Brain microvascular endothelial cell (primary cell): ENCODE measurements at regions not wholly inside any gene's neighbourhood (a gene's known extent, or its start where the extent isn't known, plus 50 kb on each side); places are given as distances from the start of the nearest gene placed in this dataset.
"Not testable (repeated sequence)": the region's sequence is repeated elsewhere in the genome, so short reads cannot be mapped to it uniquely, and the experiment has no call there.

ENCODE experiments used
- DNase-seq: peaks from one replicate; pipeline ENCODE4 v3.0.0-alpha.2; 2020
- H3K27ac ChIP-seq: fragments of 250-450 bp; sonication (Bioruptor Pico); 2 replicates; pipeline ENCODE4 v1.5.1; 2020; ENCODE audit warnings: mild to moderate bottlenecking, moderate library complexity
- H3K27me3 ChIP-seq: fragments of 250-450 bp; sonication (Bioruptor Pico); replicated peaks from 2 replicates; pipeline ENCODE4 v1.5.1; 2020; ENCODE audit warnings: mild to moderate bottlenecking
- H3K36me3 ChIP-seq: fragments of 250-450 bp; sonication (Bioruptor Pico); replicated peaks from 2 replicates; pipeline ENCODE4 v1.5.1; 2020; ENCODE audit warnings: mild to moderate bottlenecking
- H3K4me3 ChIP-seq: 2 replicates; pipeline ENCODE4 v1.5.1; 2011; ENCODE audit warnings: low read depth, mild to moderate bottlenecking, control low read depth, low read length, moderate library complexity
- CTCF ChIP-seq: IDR thresholded peaks from 2 replicates; pipeline ENCODE4 v1.5.1; 2011; ENCODE audit warnings: low read depth, mild to moderate bottlenecking, moderate library complexity, low read length, control low read depth, inconsistent platforms; ENCODE audit errors: missing control alignments
- in situ Hi-C: cut with HindIII; loops from 2 replicates; pipeline ENCODE4 v1.10.0; 2017; ENCODE audit warnings: low sequenced_read_pairs, low pct_ligation_motif_present

DNA sequence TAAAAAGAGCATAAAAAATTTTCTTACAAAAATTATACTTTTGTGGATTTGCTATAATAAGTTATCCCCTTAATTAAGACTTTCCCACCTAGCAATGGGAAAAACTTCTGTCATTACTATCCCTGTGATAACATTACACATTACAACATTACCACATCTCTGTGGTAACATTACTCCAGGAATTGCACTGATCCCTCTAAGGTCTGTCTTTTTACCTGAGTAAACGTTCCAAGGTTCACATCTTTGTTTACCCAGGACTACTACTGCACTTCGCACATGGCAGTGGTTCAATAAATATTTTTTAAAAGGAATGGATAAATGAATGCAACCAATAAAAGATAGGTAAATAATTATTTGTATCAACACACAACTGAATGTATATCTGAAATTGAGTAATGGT lies 92.4 kb upstream of the NOX4 start:
- no peak overlapping the region for H3K4me3 ChIP-seq
- no peaks in the 10 kb centered on the region for H3K36me3 ChIP-seq
- no peak overlapping the region for H3K27ac ChIP-seq
- no peak for DNase-seq
- in situ Hi-C loops, result no loop called here
- no peaks in the 10 kb centered on the region for H3K27me3 ChIP-seq
- TF ChIP-seq CTCF, result no peak

DNA sequence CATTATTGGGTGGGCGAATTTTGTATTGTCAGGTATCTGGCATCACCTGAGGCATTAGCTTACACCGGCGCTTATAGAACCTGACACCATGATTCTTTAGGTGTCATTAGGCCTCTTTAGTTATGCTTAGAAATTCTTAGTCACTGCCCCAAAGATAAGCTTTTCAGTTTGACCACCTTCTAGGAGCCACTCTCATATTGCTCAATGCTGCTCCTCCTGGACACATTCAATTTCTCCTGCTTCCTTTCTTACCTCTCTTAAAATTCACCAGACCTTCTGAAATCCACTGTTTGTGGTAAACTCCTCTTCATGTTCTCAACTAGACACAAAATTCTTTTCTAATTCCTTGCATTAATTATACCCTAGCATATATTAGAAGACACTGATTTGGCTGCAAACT lies 93.9 kb upstream of the NOX4 start:
- H3K4me3 ChIP-seq, H3K36me3 ChIP-seq, H3K27ac ChIP-seq, in situ Hi-C loops, DNase-seq, H3K27me3 ChIP-seq: not testable (repeated sequence)

DNA sequence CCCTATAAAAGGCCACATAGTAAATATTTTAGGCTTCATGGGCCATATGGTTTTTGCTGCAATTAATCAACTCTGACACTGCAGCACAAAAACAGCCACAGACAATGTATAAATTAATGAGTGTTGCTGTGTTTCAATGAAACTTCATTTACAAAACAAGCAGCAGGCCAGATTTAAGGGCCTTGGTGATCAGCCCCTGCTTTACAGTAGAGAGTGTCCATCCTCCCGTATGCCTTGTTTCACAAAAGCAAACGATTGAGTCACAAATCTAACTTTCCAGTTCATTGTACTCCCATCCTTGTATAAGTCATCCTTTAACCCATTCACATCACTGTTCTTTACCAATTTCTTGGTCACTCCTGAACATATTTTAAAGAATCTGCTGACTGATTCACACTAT lies 94.3 kb upstream of the NOX4 start:
- H3K36me3 ChIP-seq, DNase-seq, H3K4me3 ChIP-seq, H3K27me3 ChIP-seq, in situ Hi-C loops, H3K27ac ChIP-seq: not testable (repeated sequence)

GRCh38 chr11:89589413-89589812 lies 98.2 kb upstream of the NOX4 start:
- H3K27me3 ChIP-seq, H3K4me3 ChIP-seq, DNase-seq, H3K36me3 ChIP-seq, H3K27ac ChIP-seq, in situ Hi-C loops: not testable (repeated sequence)

DNA sequence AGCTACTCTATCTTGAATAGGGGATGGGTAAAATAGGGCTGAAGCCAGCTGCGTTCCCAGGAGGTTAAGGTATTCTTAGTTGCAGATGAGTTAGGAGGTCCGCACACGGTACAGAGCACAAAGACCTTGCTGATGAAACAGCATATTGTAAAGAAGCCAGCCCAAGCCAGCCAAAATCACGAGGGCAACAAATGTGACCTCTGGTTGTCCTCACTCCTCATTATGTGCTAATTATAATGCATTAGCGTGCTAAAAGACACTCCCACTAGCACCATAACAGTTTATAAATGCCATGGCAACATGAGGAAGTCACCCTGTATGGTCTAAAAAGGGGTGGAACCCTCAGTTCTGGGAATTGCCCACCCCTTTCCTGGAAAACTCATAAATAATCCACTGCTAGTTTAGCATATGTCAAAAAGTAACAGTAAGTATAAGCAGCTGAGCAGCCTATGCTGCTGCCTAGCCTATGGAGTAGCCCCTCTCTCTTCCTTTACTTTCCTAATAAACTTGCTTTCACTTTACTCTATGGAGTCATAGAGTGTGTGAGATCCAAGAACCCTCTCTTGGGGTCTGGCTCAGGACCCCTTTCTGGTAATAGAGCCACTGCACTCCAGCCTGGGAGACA lies 98.9 kb upstream of the NOX4 start:
- DNase-seq, in situ Hi-C loops, H3K4me3 ChIP-seq, H3K27me3 ChIP-seq, H3K36me3 ChIP-seq, H3K27ac ChIP-seq: not testable (repeated sequence)

GRCh38 chr11:89601263-89601662 lies 108.8 kb upstream of the TRIM77 start:
- peak overlapping the region; percentile 36 for H3K27ac ChIP-seq
- in situ Hi-C loops, H3K36me3 ChIP-seq, H3K4me3 ChIP-seq, H3K27me3 ChIP-seq: not testable (repeated sequence)
- DNase-seq, result peak; percentile 60

DNA sequence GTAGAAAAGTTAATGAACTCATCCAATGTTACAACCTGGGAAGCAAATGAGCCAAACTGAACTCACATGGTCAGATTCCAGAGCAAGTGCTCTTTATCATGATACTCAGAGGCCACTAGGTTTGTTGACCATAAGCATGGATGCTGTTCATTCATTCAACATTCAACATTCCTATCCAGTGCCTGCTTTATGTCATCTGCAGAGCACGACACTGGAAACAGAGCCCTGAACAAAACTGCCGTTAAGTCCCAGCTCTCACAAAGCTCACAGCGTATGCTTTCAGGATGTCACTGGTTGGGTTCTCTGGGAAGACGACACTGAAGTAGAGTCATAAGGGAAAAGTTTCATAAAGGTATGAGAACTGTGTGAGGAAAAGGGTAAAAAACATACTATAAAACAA lies 105.8 kb upstream of the TRIM77 start:
- H3K27ac ChIP-seq, result no peak overlapping the region
- DNase-seq, result no peak
- H3K4me3 ChIP-seq, result no peak overlapping the region
- TF ChIP-seq CTCF, result no peak
- in situ Hi-C loops, result no loop called here
- no peaks in the 10 kb centered on the region for H3K27me3 ChIP-seq
- H3K36me3 ChIP-seq, result no peaks in the 10 kb centered on the region

GRCh38 chr11:89606845-89607244 lies 103.3 kb upstream of the TRIM77 start:
- H3K36me3 ChIP-seq, H3K4me3 ChIP-seq, in situ Hi-C loops, H3K27me3 ChIP-seq: not testable (repeated sequence)
- H3K27ac ChIP-seq, result peak overlapping the region; percentile 93
- peak; percentile 87 for DNase-seq

GRCh38 chr11:89607497-89607896 lies 102.6 kb upstream of the TRIM77 start:
- in situ Hi-C loops, result not testable (repeated sequence)

More at GRCh38 chr11:89607497-89607896, 102.6 kb upstream of the TRIM77 start:
- peak; percentile 16 for DNase-seq
- not testable (repeated sequence) for H3K36me3 ChIP-seq, H3K4me3 ChIP-seq, H3K27me3 ChIP-seq
- H3K27ac ChIP-seq, result peak overlapping the region; percentile 93
